ENCODE measurements at regions not wholly inside any gene's neighbourhood (a gene's known extent, or its start where the extent isn't known, plus 50 kb on each side); places are given as distances from the start of the nearest gene placed in this dataset.
"Not testable (repeated sequence)": the region's sequence is repeated elsewhere in the genome, so short reads cannot be mapped to it uniquely, and the experiment has no call there.

GRCh38 chr2:225236769-225237323 is 162.7 kb upstream of the NYAP2 start:
- H3K36me3 Mint-ChIP-seq (ENCODE audit: low read depth, unreplicated experiment), result no peaks in the 10 kb centered on the region
- H3K27ac Mint-ChIP-seq (ENCODE audit: unreplicated experiment), result no peak overlapping the region
- no peaks in the 10 kb centered on the region for H3K4me1 Mint-ChIP-seq (ENCODE audit: unreplicated experiment)
- H3K9me3 Mint-ChIP-seq (ENCODE audit: unreplicated experiment), result no peaks in the 10 kb centered on the region
- no peak for DNase-seq (ENCODE audit: low spot score)
- H3K27me3 Mint-ChIP-seq (ENCODE audit: unreplicated experiment), result no peaks in the 10 kb centered on the region
- no peak overlapping the region for H3K4me3 Mint-ChIP-seq (ENCODE audit: unreplicated experiment)
- no peak for TF ChIP-seq CTCF (IDR thresholded peaks at IDR 0.05; ENCODE audit: unreplicated experiment)

GRCh38 chr2:225233234-225233633 is 166.3 kb upstream of the NYAP2 start:
- TF ChIP-seq CTCF (IDR thresholded peaks at IDR 0.05; ENCODE audit: unreplicated experiment), result no peak
- Mint-ChIP-seq H3K9me3 (ENCODE audit: unreplicated experiment) (no peaks in the 10 kb centered on the region), H3K4me1 (ENCODE audit: unreplicated experiment) (no peaks in the 10 kb centered on the region), H3K36me3 (ENCODE audit: low read depth, unreplicated experiment) (no peaks in the 10 kb centered on the region), H3K4me3 (ENCODE audit: unreplicated experiment) (no peak overlapping the region), H3K27me3 (ENCODE audit: unreplicated experiment) (no peaks in the 10 kb centered on the region), H3K27ac (ENCODE audit: unreplicated experiment) (no peak overlapping the region)
- DNase-seq (ENCODE audit: low spot score), result no peak

- Mint-ChIP-seq H3K4me1 (ENCODE audit: unreplicated experiment) (no peaks in the 10 kb centered on the region), H3K27ac (ENCODE audit: unreplicated experiment) (no peak overlapping the region), H3K9me3 (ENCODE audit: unreplicated experiment) (no peaks in the 10 kb centered on the region), H3K4me3 (ENCODE audit: unreplicated experiment) (no peak overlapping the region), H3K36me3 (ENCODE audit: low read depth, unreplicated experiment) (no peaks in the 10 kb centered on the region), H3K27me3 (ENCODE audit: unreplicated experiment) (no peaks in the 10 kb centered on the region)
- TF ChIP-seq CTCF (IDR thresholded peaks at IDR 0.05; ENCODE audit: unreplicated experiment), result no peak
- no peak for DNase-seq (ENCODE audit: low spot score)
These were observed 167.6 kb upstream of the NYAP2 start for GRCh38 chr2:225231900-225232299.

GRCh38 chr2:225229346-225229745 is 170.2 kb upstream of the NYAP2 start:
- H3K9me3 Mint-ChIP-seq (ENCODE audit: unreplicated experiment); H3K27ac Mint-ChIP-seq (ENCODE audit: unreplicated experiment): not testable (repeated sequence)

DNA sequence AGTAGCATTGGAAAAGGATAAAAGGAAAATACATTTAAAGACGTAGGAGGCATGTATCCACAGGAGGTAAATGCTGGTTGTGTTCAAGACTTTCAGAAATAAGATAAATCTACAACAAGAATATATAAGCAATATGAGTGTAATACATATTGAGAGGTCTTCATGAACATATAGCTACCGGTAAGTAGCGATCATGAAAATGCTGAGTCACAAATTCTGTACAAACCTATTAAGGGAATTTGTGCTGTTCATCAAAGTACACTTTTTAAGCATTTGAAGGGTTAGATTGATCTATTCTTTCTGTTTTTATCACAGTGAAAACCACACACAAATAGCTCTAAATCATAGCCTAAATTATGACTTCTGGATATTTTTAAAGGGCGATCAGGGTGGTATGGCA is 173.1 kb upstream of the NYAP2 start:
- no peaks in the 10 kb centered on the region for H3K4me1 Mint-ChIP-seq (ENCODE audit: unreplicated experiment)
- no peak overlapping the region for H3K4me3 Mint-ChIP-seq (ENCODE audit: unreplicated experiment)
- H3K36me3 Mint-ChIP-seq (ENCODE audit: low read depth, unreplicated experiment), result no peaks in the 10 kb centered on the region
- TF ChIP-seq CTCF (IDR thresholded peaks at IDR 0.05; ENCODE audit: unreplicated experiment), result no peak
- no peaks in the 10 kb centered on the region for H3K9me3 Mint-ChIP-seq (ENCODE audit: unreplicated experiment)
- no peaks in the 10 kb centered on the region for H3K27me3 Mint-ChIP-seq (ENCODE audit: unreplicated experiment)
- no peak for DNase-seq (ENCODE audit: low spot score)
- no peak overlapping the region for H3K27ac Mint-ChIP-seq (ENCODE audit: unreplicated experiment)

More at GRCh38 chr2:225229346-225229745, 170.2 kb upstream of the NYAP2 start:
- not testable (repeated sequence) for H3K36me3 Mint-ChIP-seq (ENCODE audit: low read depth, unreplicated experiment); H3K4me3 Mint-ChIP-seq (ENCODE audit: unreplicated experiment); H3K27me3 Mint-ChIP-seq (ENCODE audit: unreplicated experiment); DNase-seq (ENCODE audit: low spot score); H3K4me1 Mint-ChIP-seq (ENCODE audit: unreplicated experiment)

Measured in endothelial cell (in vitro differentiated cells).